Endothelial cell of umbilical vein (primary cell): ENCODE measurements at regions not wholly inside any gene's neighbourhood (a gene's known extent, or its start where the extent isn't known, plus 50 kb on each side); places are given as distances from the start of the nearest gene placed in this dataset.

Experiments used
- EZH2 ChIP-seq: IDR thresholded peaks from 2 replicates; pipeline ENCODE4 v1.6.1; 2012; ENCODE audit warnings: borderline replicate concordance, low read depth, mild to moderate bottlenecking, moderate library complexity, low read length, inconsistent platforms; ENCODE audit not compliant: severe bottlenecking
- JUN ChIP-seq: IDR thresholded peaks from 2 replicates; pipeline ENCODE4 v1.6.1; 2011; ENCODE audit warnings: borderline replicate concordance, low read depth; ENCODE audit not compliant: insufficient read length, insufficient read depth
- POLR2A ChIP-seq: IDR thresholded peaks from 2 replicates; pipeline ENCODE4 v1.6.1; 2012; ENCODE audit warnings: low read depth, mild to moderate bottlenecking, control low read depth, low read length
- POLR2AphosphoS5 ChIP-seq: IDR thresholded peaks from 2 replicates; pipeline ENCODE4 v1.6.1; 2012; ENCODE audit warnings: low read depth, mild to moderate bottlenecking, control low read depth, low read length, moderate library complexity; ENCODE audit not compliant: insufficient read depth
- TF ChIP-seq, protein P1 (sequence below), 2 donors: IDR thresholded peaks; 1 replicate in 1 of 2; 2 replicates in 1 of 2; pipeline ENCODE4 v1.5.1; 2011; ENCODE audit warnings: low read length in 2 of 2, mild to moderate bottlenecking in 2 of 2, moderate library complexity in 2 of 2, control low read depth in 1 of 2, inconsistent platforms in 1 of 2, low read depth in 1 of 2; ENCODE audit not compliant: insufficient read depth in 1 of 2; ENCODE audit errors: extremely low read depth in 1 of 2

DNA sequence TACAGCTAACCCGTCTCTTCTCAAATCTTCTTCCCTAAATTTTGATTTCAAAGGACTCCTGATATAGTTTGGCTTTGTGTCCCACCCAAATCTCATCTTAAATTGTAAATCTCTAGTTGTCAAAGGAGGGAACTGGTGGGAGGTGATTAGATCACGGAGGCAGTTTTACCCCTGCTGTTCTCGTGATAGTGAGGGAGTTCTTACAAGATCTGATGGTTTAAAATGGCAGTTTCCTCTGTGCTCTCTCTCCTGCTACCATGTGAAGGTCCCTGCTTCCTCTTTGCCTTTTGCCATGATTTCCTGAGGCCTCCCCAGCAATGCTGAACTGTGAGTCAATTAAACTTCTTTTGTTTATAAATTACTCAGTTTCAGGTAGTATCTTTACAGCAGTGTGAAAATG, 269.3 kb downstream of the POLR1F start:
- TF ChIP-seq, protein P1, sequence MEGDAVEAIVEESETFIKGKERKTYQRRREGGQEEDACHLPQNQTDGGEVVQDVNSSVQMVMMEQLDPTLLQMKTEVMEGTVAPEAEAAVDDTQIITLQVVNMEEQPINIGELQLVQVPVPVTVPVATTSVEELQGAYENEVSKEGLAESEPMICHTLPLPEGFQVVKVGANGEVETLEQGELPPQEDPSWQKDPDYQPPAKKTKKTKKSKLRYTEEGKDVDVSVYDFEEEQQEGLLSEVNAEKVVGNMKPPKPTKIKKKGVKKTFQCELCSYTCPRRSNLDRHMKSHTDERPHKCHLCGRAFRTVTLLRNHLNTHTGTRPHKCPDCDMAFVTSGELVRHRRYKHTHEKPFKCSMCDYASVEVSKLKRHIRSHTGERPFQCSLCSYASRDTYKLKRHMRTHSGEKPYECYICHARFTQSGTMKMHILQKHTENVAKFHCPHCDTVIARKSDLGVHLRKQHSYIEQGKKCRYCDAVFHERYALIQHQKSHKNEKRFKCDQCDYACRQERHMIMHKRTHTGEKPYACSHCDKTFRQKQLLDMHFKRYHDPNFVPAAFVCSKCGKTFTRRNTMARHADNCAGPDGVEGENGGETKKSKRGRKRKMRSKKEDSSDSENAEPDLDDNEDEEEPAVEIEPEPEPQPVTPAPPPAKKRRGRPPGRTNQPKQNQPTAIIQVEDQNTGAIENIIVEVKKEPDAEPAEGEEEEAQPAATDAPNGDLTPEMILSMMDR (IDR thresholded peaks at IDR 0.05; ENCODE audit: extremely low read depth in 1 of 2, insufficient read depth in 1 of 2, low read depth in 1 of 2, low read length in 2 of 2), result no peak
- TF ChIP-seq POLR2A, result no peak
- no peak for TF ChIP-seq POLR2AphosphoS5
- no peak for TF ChIP-seq JUN
- TF ChIP-seq EZH2, result no peak
